HFF-Myc (cell line): ENCODE measurements at regions not wholly inside any gene's neighbourhood (a gene's known extent, or its start where the extent isn't known, plus 50 kb on each side); places are given as distances from the start of the nearest gene placed in this dataset.

Experiments
- DNase-seq: peaks from one replicate; pipeline ENCODE4 v3.0.0-alpha.2; 2011; ENCODE audit warnings: low read depth; ENCODE audit errors: extremely low read depth
- H3K4me3 ChIP-seq: replicated peaks from 2 replicates; pipeline ENCODE4 v1.5.1; 2011; ENCODE audit warnings: low read depth, mild to moderate bottlenecking, control low read depth, low read length
- TF ChIP-seq, protein P1 (sequence below): IDR thresholded peaks from 2 replicates; pipeline ENCODE4 v1.5.1; 2012; ENCODE audit warnings: mild to moderate bottlenecking, low read depth, low read length, control low read depth; ENCODE audit errors: missing control alignments

DNA sequence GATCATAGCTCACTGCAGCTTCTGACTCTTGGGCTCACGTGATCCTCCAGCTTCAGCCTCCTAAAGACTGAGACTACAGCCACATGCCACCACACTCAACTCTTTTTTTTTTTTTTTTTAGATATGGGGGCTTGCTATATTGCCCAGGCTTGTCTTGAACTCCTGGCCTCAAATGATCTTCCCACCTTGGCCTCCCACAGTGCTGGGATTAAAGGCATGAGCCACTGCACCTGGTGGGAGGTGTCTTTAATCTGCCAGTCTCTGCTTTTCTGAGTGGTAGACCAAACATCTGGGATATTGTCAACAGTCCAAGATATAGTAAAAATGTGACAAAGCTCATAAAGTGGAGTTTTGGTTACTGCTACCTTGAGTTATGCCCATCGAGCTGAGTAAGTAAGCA is 104.9 kb upstream of the FOXP2 start:
- no peak overlapping the region for H3K4me3 ChIP-seq
- TF ChIP-seq, protein P1, sequence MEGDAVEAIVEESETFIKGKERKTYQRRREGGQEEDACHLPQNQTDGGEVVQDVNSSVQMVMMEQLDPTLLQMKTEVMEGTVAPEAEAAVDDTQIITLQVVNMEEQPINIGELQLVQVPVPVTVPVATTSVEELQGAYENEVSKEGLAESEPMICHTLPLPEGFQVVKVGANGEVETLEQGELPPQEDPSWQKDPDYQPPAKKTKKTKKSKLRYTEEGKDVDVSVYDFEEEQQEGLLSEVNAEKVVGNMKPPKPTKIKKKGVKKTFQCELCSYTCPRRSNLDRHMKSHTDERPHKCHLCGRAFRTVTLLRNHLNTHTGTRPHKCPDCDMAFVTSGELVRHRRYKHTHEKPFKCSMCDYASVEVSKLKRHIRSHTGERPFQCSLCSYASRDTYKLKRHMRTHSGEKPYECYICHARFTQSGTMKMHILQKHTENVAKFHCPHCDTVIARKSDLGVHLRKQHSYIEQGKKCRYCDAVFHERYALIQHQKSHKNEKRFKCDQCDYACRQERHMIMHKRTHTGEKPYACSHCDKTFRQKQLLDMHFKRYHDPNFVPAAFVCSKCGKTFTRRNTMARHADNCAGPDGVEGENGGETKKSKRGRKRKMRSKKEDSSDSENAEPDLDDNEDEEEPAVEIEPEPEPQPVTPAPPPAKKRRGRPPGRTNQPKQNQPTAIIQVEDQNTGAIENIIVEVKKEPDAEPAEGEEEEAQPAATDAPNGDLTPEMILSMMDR = no peak
- DNase-seq = no peak

DNA sequence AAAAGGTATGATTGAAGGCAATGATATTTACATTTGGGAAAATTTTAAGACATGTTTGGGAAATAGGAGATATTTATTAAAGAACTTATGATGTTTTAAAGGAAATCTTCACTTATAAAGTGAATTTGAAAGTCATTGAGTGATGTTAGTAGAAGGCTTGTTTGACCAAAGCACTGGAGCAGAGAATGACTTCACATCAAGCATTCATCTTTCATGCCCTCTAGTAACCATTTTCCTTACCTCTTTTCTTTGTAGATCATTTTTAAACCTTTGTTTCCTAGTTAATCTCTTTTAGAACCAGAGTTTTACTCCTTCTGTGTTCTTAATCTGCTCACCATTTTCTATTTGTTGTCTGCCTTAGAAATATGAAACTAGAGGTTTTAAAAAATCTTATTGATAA is 111.3 kb upstream of the FOXP2 start:
- DNase-seq = no peak
- no peak overlapping the region for H3K4me3 ChIP-seq
- TF ChIP-seq, protein P1 = no peak

DNA sequence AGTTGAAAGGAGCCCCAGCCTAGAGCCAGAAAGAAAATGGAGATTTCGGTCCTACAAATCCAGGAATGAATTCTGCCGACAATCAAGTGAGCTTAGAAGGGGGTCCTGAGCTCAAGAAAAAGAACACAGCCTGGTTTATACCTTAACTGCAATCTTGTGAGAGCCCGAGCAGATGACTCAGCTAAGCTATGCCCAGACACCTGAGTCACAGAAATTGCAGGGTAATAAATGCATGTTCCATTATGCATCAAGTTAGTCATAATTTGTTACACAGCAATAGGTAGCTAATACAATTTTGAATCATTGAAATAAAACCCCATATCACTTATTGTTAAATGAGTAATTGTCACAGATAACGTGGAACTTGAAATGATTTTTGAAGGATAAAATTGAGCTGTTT is 111.8 kb upstream of the FOXP2 start:
- DNase-seq = no peak
- TF ChIP-seq, protein P1 = no peak
- H3K4me3 ChIP-seq = no peak overlapping the region

DNA sequence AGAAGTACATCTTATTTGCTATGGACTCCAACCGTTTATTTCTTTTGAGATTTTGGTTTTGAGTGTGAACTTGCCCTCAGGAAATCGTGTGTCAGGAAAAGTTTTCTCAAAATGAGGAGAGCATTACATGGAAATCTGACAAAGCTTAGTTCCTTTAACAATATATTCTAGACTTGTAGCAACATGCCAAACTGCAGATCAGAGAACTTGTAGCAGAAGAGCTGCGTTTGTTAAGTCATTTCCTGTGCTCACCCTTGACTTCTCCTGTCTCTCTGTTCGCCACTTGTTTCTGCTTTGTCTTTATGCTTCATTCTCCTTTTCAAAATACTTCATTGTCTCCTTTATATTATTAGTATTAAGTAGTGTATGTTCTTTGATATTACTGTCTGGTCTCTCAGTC is 116.6 kb upstream of the FOXP2 start:
- DNase-seq = no peak
- no peak overlapping the region for H3K4me3 ChIP-seq
- TF ChIP-seq, protein P1 = no peak

DNA sequence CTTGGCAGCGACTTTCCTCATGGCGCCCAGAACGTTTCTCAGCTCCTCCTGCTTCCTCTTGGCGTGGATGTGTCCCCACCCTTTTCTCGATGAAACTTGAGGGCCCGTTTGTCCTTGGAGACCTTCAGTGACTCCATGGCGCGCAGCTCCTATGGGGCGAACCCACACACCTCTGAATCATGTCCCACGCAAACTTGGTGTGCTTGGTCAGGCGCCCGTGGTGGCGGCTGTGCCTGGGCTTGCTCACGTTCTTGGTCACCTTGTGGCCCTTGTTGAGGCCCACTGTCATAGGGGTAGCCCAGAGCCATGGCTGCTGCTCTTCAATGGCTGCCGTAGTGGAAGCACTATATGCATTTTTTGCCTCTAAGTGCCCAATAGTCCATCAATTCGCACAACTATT is 117.5 kb upstream of the FOXP2 start:
- no peak for DNase-seq
- TF ChIP-seq, protein P1 = no peak
- no peak overlapping the region for H3K4me3 ChIP-seq

DNA sequence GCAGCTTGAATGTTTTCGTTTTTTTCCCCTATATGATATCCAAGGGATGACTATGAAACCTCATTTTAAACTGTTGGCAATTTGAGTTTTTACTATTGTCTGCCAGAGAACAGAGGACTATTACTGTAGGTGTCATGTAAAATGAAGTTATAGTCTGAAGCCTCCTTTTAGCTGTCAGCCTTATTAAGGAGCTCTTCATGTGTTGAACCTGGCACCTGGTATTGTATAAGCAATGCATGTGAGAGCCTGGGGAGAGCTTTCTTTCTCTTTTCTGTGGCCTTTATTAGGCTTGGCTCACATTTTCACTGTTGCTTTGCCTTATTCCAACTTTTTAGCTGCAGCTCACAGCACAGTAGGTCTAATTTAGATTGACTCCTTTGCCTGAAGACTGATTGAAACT is 119.1 kb upstream of the FOXP2 start:
- no peak for DNase-seq
- H3K4me3 ChIP-seq = no peak overlapping the region
- TF ChIP-seq, protein P1 = no peak

DNA sequence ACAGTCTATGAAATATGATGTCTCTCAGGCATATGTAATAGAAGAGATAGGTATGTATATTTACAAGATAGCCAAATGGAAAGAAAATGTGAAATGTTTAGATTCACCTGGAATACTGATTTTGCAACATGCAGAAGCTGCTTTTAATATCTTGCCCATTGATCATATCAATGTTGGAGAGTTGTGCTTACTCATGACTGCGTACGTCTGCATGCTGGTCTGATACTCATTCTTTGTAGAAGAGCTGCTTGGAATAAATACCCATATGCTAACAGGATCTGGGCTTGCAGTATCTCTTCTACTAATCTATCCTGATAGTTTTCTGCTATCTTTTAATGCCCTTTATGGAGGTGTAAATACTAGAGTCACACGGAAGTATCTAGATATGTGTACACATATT is 120.6 kb upstream of the FOXP2 start:
- TF ChIP-seq, protein P1 = no peak
- no peak for DNase-seq
- no peak overlapping the region for H3K4me3 ChIP-seq
